ENCODE measurements at regions not wholly inside any gene's neighbourhood (a gene's known extent, or its start where the extent isn't known, plus 50 kb on each side); places are given as distances from the start of the nearest gene placed in this dataset.
"Not testable (repeated sequence)": the region's sequence is repeated elsewhere in the genome, so short reads cannot be mapped to it uniquely, and the experiment has no call there.

- no peak for DNase-seq
These were observed 107.6 kb upstream of the KIF2A start for GRCh38 chr5:62198421-62198820.

- DNase-seq: no peak
These were observed 106.0 kb upstream of the KIF2A start for GRCh38 chr5:62199792-62200716.

GRCh38 chr5:62206150-62206829 is 99.7 kb upstream of the KIF2A start:
- no peak for DNase-seq

GRCh38 chr5:62208218-62208852 is 97.7 kb upstream of the KIF2A start:
- DNase-seq: no peak

GRCh38 chr5:62211405-62211804 is 94.6 kb upstream of the KIF2A start:
- no peak for DNase-seq

GRCh38 chr5:62212648-62213047 is 93.4 kb upstream of the KIF2A start:
- DNase-seq: no peak

- no peak for DNase-seq
These were observed 91.3 kb upstream of the KIF2A start for GRCh38 chr5:62214701-62215100.

- not testable (repeated sequence) for DNase-seq
These were observed 89.4 kb upstream of the KIF2A start for GRCh38 chr5:62216603-62217002.

GRCh38 chr5:62217095-62217494 is 88.9 kb upstream of the KIF2A start:
- DNase-seq: not testable (repeated sequence)

GRCh38 chr5:62218860-62219259 is 87.1 kb upstream of the KIF2A start:
- DNase-seq: not testable (repeated sequence)

- not testable (repeated sequence) for DNase-seq
These were observed 84.1 kb upstream of the KIF2A start for GRCh38 chr5:62221881-62222280.

- DNase-seq: peak; percentile 12
These were observed 83.7 kb upstream of the KIF2A start for GRCh38 chr5:62222305-62222704.

GRCh38 chr5:62223312-62223670 is 82.7 kb upstream of the KIF2A start:
- not testable (repeated sequence) for DNase-seq

GRCh38 chr5:62224987-62225601 is 80.9 kb upstream of the KIF2A start:
- not testable (repeated sequence) for DNase-seq

- DNase-seq: not testable (repeated sequence)
These were observed 75.1 kb upstream of the KIF2A start for GRCh38 chr5:62230876-62231388.

- DNase-seq: no peak
These were observed 74.4 kb upstream of the KIF2A start for GRCh38 chr5:62231576-62231975.

GRCh38 chr5:62232218-62232617 is 73.8 kb upstream of the KIF2A start:
- DNase-seq: not testable (repeated sequence)

GRCh38 chr5:62233083-62234046 is 72.6 kb upstream of the KIF2A start:
- DNase-seq: not testable (repeated sequence)

GRCh38 chr5:62236593-62236992 is 69.4 kb upstream of the KIF2A start:
- DNase-seq: not testable (repeated sequence)

- not testable (repeated sequence) for DNase-seq
These were observed 68.1 kb upstream of the KIF2A start for GRCh38 chr5:62237944-62238343.

- not testable (repeated sequence) for DNase-seq
These were observed 67.4 kb upstream of the KIF2A start for GRCh38 chr5:62238584-62238983.

- DNase-seq: not testable (repeated sequence)
These were observed 65.5 kb upstream of the KIF2A start for GRCh38 chr5:62240494-62240893.

Data from NCI-H226 (cell line).